ENCODE measurements at regions not wholly inside any gene's neighbourhood (a gene's known extent, or its start where the extent isn't known, plus 50 kb on each side); places are given as distances from the start of the nearest gene placed in this dataset.

DNA sequence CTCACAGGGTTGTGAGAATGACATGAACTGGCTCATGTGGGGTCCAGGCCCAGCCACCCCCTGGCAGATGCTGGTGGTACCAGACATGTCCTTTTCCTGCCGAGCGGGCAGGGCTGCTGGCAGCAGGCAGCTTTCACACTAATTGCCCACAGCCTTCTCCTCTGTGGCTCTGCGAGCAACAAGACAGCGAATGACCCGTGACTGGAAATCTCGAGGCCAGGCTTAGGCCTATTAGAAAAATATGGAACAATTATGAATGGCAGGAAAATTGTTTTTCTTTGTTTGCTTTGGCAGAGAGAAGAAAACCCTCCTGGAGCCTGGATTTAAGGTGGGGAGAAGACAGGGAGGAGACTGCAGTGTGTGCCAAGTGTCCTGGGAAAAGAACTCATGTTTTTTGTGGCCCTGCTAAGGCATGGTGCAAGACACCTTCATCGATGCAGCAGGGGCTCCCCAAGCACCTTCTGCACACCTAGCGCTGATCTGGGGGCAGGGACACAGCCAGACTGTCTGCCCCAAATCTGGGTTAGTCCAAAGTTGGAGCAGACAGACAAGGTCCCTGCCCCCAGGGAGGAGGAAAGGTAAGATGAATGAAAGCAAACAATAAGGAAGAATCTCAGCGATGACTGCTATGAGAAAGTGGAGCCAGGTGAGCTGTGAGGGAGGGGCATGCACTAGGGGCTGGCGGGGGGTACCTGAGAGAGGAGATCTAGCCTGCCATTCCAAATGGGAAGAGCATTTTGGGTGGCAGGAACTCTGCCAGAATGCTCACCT is 193.8 kb upstream of the TLE3 start:
- no peak for TF ChIP-seq POLR2A (IDR thresholded peaks at IDR 0.05)
- TF ChIP-seq EP300 (IDR thresholded peaks at IDR 0.05): no peak
- TF ChIP-seq, protein P1, sequence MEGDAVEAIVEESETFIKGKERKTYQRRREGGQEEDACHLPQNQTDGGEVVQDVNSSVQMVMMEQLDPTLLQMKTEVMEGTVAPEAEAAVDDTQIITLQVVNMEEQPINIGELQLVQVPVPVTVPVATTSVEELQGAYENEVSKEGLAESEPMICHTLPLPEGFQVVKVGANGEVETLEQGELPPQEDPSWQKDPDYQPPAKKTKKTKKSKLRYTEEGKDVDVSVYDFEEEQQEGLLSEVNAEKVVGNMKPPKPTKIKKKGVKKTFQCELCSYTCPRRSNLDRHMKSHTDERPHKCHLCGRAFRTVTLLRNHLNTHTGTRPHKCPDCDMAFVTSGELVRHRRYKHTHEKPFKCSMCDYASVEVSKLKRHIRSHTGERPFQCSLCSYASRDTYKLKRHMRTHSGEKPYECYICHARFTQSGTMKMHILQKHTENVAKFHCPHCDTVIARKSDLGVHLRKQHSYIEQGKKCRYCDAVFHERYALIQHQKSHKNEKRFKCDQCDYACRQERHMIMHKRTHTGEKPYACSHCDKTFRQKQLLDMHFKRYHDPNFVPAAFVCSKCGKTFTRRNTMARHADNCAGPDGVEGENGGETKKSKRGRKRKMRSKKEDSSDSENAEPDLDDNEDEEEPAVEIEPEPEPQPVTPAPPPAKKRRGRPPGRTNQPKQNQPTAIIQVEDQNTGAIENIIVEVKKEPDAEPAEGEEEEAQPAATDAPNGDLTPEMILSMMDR (IDR thresholded peaks at IDR 0.05): no peak
- WGBS, 3 donors: 74 to 84% (median 83%) methylated on average over 10 of the region's 10 CpGs
- no peaks in the 10 kb centered on the region for H3K9me3 ChIP-seq
- no peaks in the 10 kb centered on the region for H3K36me3 ChIP-seq
- no peak for DNase-seq
- H3K4me3 ChIP-seq: no peak overlapping the region
- no peaks in the 10 kb centered on the region for H3K27me3 ChIP-seq
- no peaks in the 10 kb centered on the region for H3K4me1 ChIP-seq (ENCODE audit: insufficient read depth)
- no peak overlapping the region for H3K27ac ChIP-seq
- intact Hi-C loops (cut with DNase I): no loop called here

DNA sequence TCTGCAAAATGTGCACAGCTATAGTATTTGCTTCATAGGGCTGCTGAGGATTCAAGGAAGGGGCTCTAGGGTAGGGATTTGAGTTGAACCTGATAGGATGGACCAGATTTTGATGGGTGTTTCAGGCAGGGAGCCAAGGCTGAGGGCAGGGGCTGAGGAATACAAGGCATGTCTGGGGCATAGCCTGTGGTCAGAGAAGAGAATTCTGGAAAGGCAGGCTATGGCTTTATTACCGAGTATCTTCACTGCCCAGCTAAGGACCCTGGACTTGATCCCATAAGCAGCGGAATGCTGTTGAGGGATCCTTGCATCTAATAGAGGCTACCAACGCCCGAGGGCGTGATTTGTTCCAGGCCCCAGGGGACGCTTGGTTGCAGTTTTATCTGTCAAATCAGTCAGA is 193.0 kb upstream of the TLE3 start:
- no peak overlapping the region for H3K27ac ChIP-seq

GRCh38 chr15:70289191-70289955 is 191.7 kb upstream of the TLE3 start:
- H3K9me3 ChIP-seq: no peaks in the 10 kb centered on the region
- no peak overlapping the region for H3K27ac ChIP-seq
- WGBS, 3 donors: 43 to 49% (median 43%) methylated on average over 8 of the region's 8 CpGs
- TF ChIP-seq, protein P1 (IDR thresholded peaks at IDR 0.05): no peak
- no peak for TF ChIP-seq POLR2A (IDR thresholded peaks at IDR 0.05)
- no peak for TF ChIP-seq EP300 (IDR thresholded peaks at IDR 0.05)
- intact Hi-C loops (cut with DNase I): no loop called here
- no peaks in the 10 kb centered on the region for H3K36me3 ChIP-seq
- DNase-seq: no peak
- H3K4me3 ChIP-seq: no peak overlapping the region
- H3K27me3 ChIP-seq: no peaks in the 10 kb centered on the region
- no peaks in the 10 kb centered on the region for H3K4me1 ChIP-seq (ENCODE audit: insufficient read depth)

More for the DNA sequence above, 193.0 kb upstream of the TLE3 start:
- no peaks in the 10 kb centered on the region for H3K27me3 ChIP-seq
- 96 to 100% (median 98%) methylated on average over 6 of the region's 6 CpGs for WGBS, 3 donors
- H3K4me3 ChIP-seq: no peak overlapping the region
- DNase-seq: no peak
- H3K4me1 ChIP-seq (ENCODE audit: insufficient read depth): no peaks in the 10 kb centered on the region
- no peaks in the 10 kb centered on the region for H3K9me3 ChIP-seq
- H3K36me3 ChIP-seq: no peaks in the 10 kb centered on the region
- TF ChIP-seq, protein P1 (IDR thresholded peaks at IDR 0.05): no peak
- intact Hi-C loops (cut with DNase I): no loop called here

GRCh38 chr15:70286113-70286806 is 188.5 kb upstream of the TLE3 start:
- no peaks in the 10 kb centered on the region for H3K27me3 ChIP-seq
- intact Hi-C loops (cut with DNase I): no loop called here
- H3K36me3 ChIP-seq: no peaks in the 10 kb centered on the region
- no peak for DNase-seq
- H3K4me3 ChIP-seq: no peak overlapping the region
- no peaks in the 10 kb centered on the region for H3K4me1 ChIP-seq (ENCODE audit: insufficient read depth)
- H3K9me3 ChIP-seq: no peaks in the 10 kb centered on the region
- H3K27ac ChIP-seq: no peak overlapping the region
- WGBS, 3 donors: 68 to 78% (median 76%) methylated on average over 5 of the region's 5 CpGs
- TF ChIP-seq POLR2A (IDR thresholded peaks at IDR 0.05): no peak
- no peak for TF ChIP-seq EP300 (IDR thresholded peaks at IDR 0.05)
- TF ChIP-seq, protein P1 (IDR thresholded peaks at IDR 0.05): no peak
